ENCODE measurements at regions not wholly inside any gene's neighbourhood (a gene's known extent, or its start where the extent isn't known, plus 50 kb on each side); places are given as distances from the start of the nearest gene placed in this dataset.

DNA sequence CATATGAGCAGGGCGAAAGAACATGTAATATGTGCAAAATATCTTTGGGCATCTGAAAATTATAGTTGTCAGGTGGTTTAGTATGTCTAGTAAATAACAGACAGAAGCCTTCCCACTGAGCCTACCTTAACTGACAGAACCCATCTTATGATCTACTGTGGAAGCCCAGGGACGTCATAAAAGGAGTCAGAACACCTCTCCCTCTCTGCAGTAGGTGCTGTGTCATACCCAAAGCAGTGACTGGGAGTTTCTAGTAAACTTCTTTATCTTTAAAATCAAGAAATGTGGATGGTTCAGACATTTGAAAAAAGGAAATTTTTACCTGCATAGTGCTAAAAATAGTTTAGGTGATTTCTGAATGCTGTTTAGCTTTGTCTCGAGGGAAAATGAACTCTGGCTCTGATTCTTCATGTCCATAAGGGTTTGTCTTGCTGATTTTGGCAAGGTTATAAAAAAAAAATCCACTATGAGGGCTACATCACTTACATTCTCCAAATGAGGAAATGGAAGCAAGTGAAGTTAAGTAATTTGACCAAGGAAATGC is 104.0 kb downstream of the NUDT12 start:
- dilution Hi-C loops (cut with HindIII; ENCODE audit: low sequenced_read_pairs, unreplicated experiment) (no loop called here), in situ Hi-C loops (cut with MboI; ENCODE audit: low sequenced_read_pairs) (no loop called here), intact Hi-C loops (cut with micrococcal nuclease) (no loop called here)
- Histone ChIP-seq H3K27ac (ENCODE audit: insufficient read depth, low read length) (no peak overlapping the region), H3K36me3 (ENCODE audit: control insufficient read depth, insufficient read depth, low read length) (no peaks in the 10 kb centered on the region), H3K9me3 (ENCODE audit: control insufficient read depth, insufficient read depth, low read length) (no peaks in the 10 kb centered on the region), H3K9me1 (ENCODE audit: insufficient read depth, low read length) (0 out of 2 replicates have a peak, but pooled peaks cover 4% of the 10 kb centered on the region), H2BK20ac (ENCODE audit: low read depth, low read length) (no peak overlapping the region), H3K79me1 (ENCODE audit: low read depth in 1 of 2, low read length in 2 of 2) (no peaks in the 10 kb centered on the region), H3K23ac (ENCODE audit: low read depth, low read length) (no peak overlapping the region), H2AK9ac (replicated peaks; ENCODE audit: low read depth, low read length, poor library complexity) (no peak overlapping the region), H3K4me2 (ENCODE audit: low read depth, low read length) (no peak overlapping the region), H3K18ac (ENCODE audit: low read depth, low read length) (no peak overlapping the region), H4K91ac (ENCODE audit: insufficient read depth, low read depth, low read length) (no peak overlapping the region), H2BK120ac (ENCODE audit: low read depth, low read length) (no peak overlapping the region), H2BK15ac (ENCODE audit: low read depth, low read length) (no peak overlapping the region), H2AFZ (replicated peaks; ENCODE audit: low read length, poor library complexity) (no peak overlapping the region), H2AK5ac (ENCODE audit: low read depth, low read length) (no peak overlapping the region), H3K56ac (ENCODE audit: extremely low read depth, insufficient read depth, low read length) (no peak overlapping the region), H3K4me1 (ENCODE audit: control insufficient read depth, insufficient read depth, low read length) (no peaks in the 10 kb centered on the region; the same call in 1 of the 2 replicates), H4K20me1 (ENCODE audit: insufficient read depth, low read length) (no peaks in the 10 kb centered on the region), H4K8ac (ENCODE audit: low read depth in 2 of 2, low read length in 2 of 2) (no peak overlapping the region), H3K27me3 (ENCODE audit: control insufficient read depth, insufficient read depth, low read length) (no peaks in the 10 kb centered on the region), H2BK5ac (ENCODE audit: low read depth, low read length, poor library complexity, severe bottlenecking) (no peak overlapping the region), H3K4ac (ENCODE audit: low read depth, low read length) (no peak overlapping the region), H3K9ac (ENCODE audit: low read depth, low read length) (no peak overlapping the region), H4K5ac (ENCODE audit: low read depth, low read length) (no peak overlapping the region), H3K14ac (replicated peaks; ENCODE audit: low read depth, low read length) (no peak overlapping the region), H3K4me3 (ENCODE audit: insufficient read depth, low read depth, low read length) (no peak overlapping the region)
- BruUV-seq (replicated peaks) = no TSS peak
- DNase-seq (no peak), ATAC-seq (ENCODE audit: low read depth) (no peak)
- ChIA-PET POLR2A (ENCODE audit: unreplicated experiment) (no interaction called here), CTCF (interaction anchor here (1.2 kb wide), 1 partner anchor 226 kb away, joined by 3 read pairs; no protein-coding TSS in a partner anchor)
- no CpG with 5 or more reads among the region's 3 CpGs for WGBS, 2 experiments (ENCODE audit: extremely low coverage in 2 of 2, insufficient read length in 1 of 2)
- no peak for TF ChIP-seq MAZ (IDR thresholded peaks at IDR 0.05; ENCODE audit: borderline replicate concordance, low read depth, low read length)
- TF ChIP-seq POLR2A (IDR thresholded peaks at IDR 0.05; ENCODE audit: low read depth, low read length) = no peak
- no peak for TF ChIP-seq MXI1 (IDR thresholded peaks at IDR 0.05; ENCODE audit: borderline replicate concordance, low read depth, low read length)
- no peak for TF ChIP-seq RFX5 (IDR thresholded peaks at IDR 0.05; ENCODE audit: low read depth, low read length)
- no peak for TF ChIP-seq RCOR1 (IDR thresholded peaks at IDR 0.05; ENCODE audit: insufficient replicate concordance, low read length)
- TF ChIP-seq CTCF (conservative IDR thresholded peaks at IDR 0.05; ENCODE audit: low read depth, low read length) = no peak
- TF ChIP-seq SMC3 (IDR thresholded peaks at IDR 0.05; ENCODE audit: low read depth, low read length) = no peak
- TF ChIP-seq MAFK (IDR thresholded peaks at IDR 0.05; ENCODE audit: low read depth, low read length) = no peak
- TF ChIP-seq CHD1 (IDR thresholded peaks at IDR 0.05; ENCODE audit: low read depth, low read length) = no peak
- TF ChIP-seq, protein P1, sequence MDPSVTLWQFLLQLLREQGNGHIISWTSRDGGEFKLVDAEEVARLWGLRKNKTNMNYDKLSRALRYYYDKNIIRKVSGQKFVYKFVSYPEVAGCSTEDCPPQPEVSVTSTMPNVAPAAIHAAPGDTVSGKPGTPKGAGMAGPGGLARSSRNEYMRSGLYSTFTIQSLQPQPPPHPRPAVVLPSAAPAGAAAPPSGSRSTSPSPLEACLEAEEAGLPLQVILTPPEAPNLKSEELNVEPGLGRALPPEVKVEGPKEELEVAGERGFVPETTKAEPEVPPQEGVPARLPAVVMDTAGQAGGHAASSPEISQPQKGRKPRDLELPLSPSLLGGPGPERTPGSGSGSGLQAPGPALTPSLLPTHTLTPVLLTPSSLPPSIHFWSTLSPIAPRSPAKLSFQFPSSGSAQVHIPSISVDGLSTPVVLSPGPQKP (IDR thresholded peaks at IDR 0.05; ENCODE audit: borderline replicate concordance, low read depth, low read length) = no peak
- TF ChIP-seq RAD21 (IDR thresholded peaks at IDR 0.05; ENCODE audit: low read length) = no peak
